GM23248 (cell line): ENCODE measurements at regions not wholly inside any gene's neighbourhood (a gene's known extent, or its start where the extent isn't known, plus 50 kb on each side); places are given as distances from the start of the nearest gene placed in this dataset.

Experiments
- DNase-seq: peaks from one replicate; pipeline ENCODE4 v3.0.0-alpha.2; 2015
- H2AFZ ChIP-seq: fragments of 200-600 bp; sonication (generic); 2 replicates; pipeline ENCODE4 v1.6.1; 2016; ENCODE audit warnings: antibody characterized with exemption
- H3F3A ChIP-seq: fragments of 200-600 bp; sonication (generic); 2 replicates; pipeline ENCODE4 v1.6.1; 2016; ENCODE audit warnings: mild to moderate bottlenecking, antibody characterized with exemption, mixed run types; ENCODE audit not compliant: insufficient read depth
- H3K27ac ChIP-seq: fragments of 200-600 bp; sonication (generic); 2 replicates; pipeline ENCODE4 v1.5.1; 2016; ENCODE audit warnings: mild to moderate bottlenecking
- H3K27me3 ChIP-seq: fragments of 200-600 bp; sonication (generic); replicated peaks from 2 replicates; pipeline ENCODE4 v1.6.1; 2016; ENCODE audit warnings: mild to moderate bottlenecking; ENCODE audit not compliant: insufficient read depth
- H3K36me3 ChIP-seq: fragments of 200-600 bp; sonication (generic); 2 replicates; pipeline ENCODE4 v1.6.1; 2016; ENCODE audit warnings: low read depth, mild to moderate bottlenecking
- H3K4me1 ChIP-seq: fragments of 200-600 bp; sonication (generic); 2 replicates; pipeline ENCODE4 v1.6.1; 2016; ENCODE audit warnings: mild to moderate bottlenecking; ENCODE audit not compliant: insufficient read depth
- H3K4me2 ChIP-seq: fragments of 200-600 bp; sonication (generic); one replicate; pipeline ENCODE4 v1.6.1; 2016; ENCODE audit warnings: mild to moderate bottlenecking; ENCODE audit not compliant: unreplicated experiment
- H3K4me3 ChIP-seq: fragments of 200-600 bp; sonication (generic); 2 replicates; pipeline ENCODE4 v1.5.1; 2016; ENCODE audit warnings: mild to moderate bottlenecking
- H3K79me2 ChIP-seq: fragments of 200-600 bp; sonication (generic); 2 replicates; pipeline ENCODE4 v1.6.1; 2016; ENCODE audit warnings: mild to moderate bottlenecking; ENCODE audit not compliant: insufficient read depth
- H3K9ac ChIP-seq: fragments of 200-600 bp; sonication (generic); 2 replicates; pipeline ENCODE4 v1.6.1; 2016; ENCODE audit warnings: mild to moderate bottlenecking
- H3K9me2 ChIP-seq: fragments of 200-600 bp; sonication (generic); 2 replicates; pipeline ENCODE4 v1.6.1; 2016; ENCODE audit warnings: mixed run types, mild to moderate bottlenecking, moderate library complexity; ENCODE audit not compliant: insufficient read depth
- H3K9me3 ChIP-seq: fragments of 200-600 bp; sonication (generic); one replicate; pipeline ENCODE4 v1.6.1; 2017; ENCODE audit warnings: low read depth
- H4K20me1 ChIP-seq: fragments of 200-600 bp; sonication (generic); 2 replicates; pipeline ENCODE4 v1.6.0; 2016; ENCODE audit not compliant: insufficient read depth
- EZH2 ChIP-seq: fragments of 200-600 bp; sonication (generic); IDR thresholded peaks from 2 replicates; pipeline ENCODE4 v1.6.1; 2018; ENCODE audit warnings: antibody characterized with exemption, mild to moderate bottlenecking; ENCODE audit not compliant: insufficient read depth, poor library complexity, severe bottlenecking
- EZH2phosphoT487 ChIP-seq: fragments of 200-600 bp; sonication (generic); IDR thresholded peaks from 2 replicates; pipeline ENCODE4 v1.6.1; 2018; ENCODE audit warnings: antibody characterized with exemption, moderate library complexity, mild to moderate bottlenecking, low read depth; ENCODE audit not compliant: insufficient read depth
- WGBS, 2 experiments: methylation state at CpG; one replicate each; pipeline ENCODE4 v1.1.6; 2015 to 2017; ENCODE audit warnings: low lambda C conversion rate in 2 of 2, low coverage in 1 of 2; ENCODE audit errors: missing lambda C conversion rate in 2 of 2; 5-methylcytosine and 5-hydroxymethylcytosine counted together
- in situ Hi-C: fragments of 300-500 bp; cut with MboI; formaldehyde crosslinking; loops from 2 replicates; pipeline ENCODE4 v1.15.0; 2020

- no peaks in the 10 kb centered on the region for H3K79me2 ChIP-seq
- DNase-seq: no peak
- no peaks in the 10 kb centered on the region for H3K27me3 ChIP-seq
- 0 to 4% methylated on average over 2 of the region's 2 CpGs for WGBS, 2 experiments
- H3F3A ChIP-seq: no peaks in the 10 kb centered on the region
- no peak overlapping the region for H3K4me2 ChIP-seq
- in situ Hi-C loops: no loop called here
- H3K4me3 ChIP-seq: no peak overlapping the region
- no peaks in the 10 kb centered on the region for H3K36me3 ChIP-seq
- H3K9me2 ChIP-seq: no peaks in the 10 kb centered on the region
- H3K27ac ChIP-seq: no peak overlapping the region
- no peak for TF ChIP-seq EZH2
- TF ChIP-seq EZH2phosphoT487: no peak
- no peaks in the 10 kb centered on the region for H3K4me1 ChIP-seq
- no peak overlapping the region for H3K9ac ChIP-seq
- no peak overlapping the region for H2AFZ ChIP-seq
- H3K9me3 ChIP-seq: no peaks in the 10 kb centered on the region
- no peaks in the 10 kb centered on the region for H4K20me1 ChIP-seq
Measured at GRCh38 chr5:129372025-129372424, 88.1 kb upstream of the ADAMTS19 start.

- no peak overlapping the region for H3K9ac ChIP-seq
- H3K27ac ChIP-seq: no peak overlapping the region
- no peaks in the 10 kb centered on the region for H3K9me3 ChIP-seq
- in situ Hi-C loops: no loop called here
- H2AFZ ChIP-seq: no peak overlapping the region
- no peaks in the 10 kb centered on the region for H3K9me2 ChIP-seq
- H3K4me3 ChIP-seq: no peak overlapping the region
- TF ChIP-seq EZH2phosphoT487: no peak
- H4K20me1 ChIP-seq: no peaks in the 10 kb centered on the region
- H3K79me2 ChIP-seq: no peaks in the 10 kb centered on the region
- H3F3A ChIP-seq: no peaks in the 10 kb centered on the region
- no peak for DNase-seq
- no peaks in the 10 kb centered on the region for H3K36me3 ChIP-seq
- no peaks in the 10 kb centered on the region for H3K27me3 ChIP-seq
- WGBS, 2 experiments: 5 to 6% methylated on average over 3 of the region's 3 CpGs
- no peak overlapping the region for H3K4me2 ChIP-seq
- H3K4me1 ChIP-seq: no peaks in the 10 kb centered on the region
Measured at GRCh38 chr5:129377504-129377903, 82.6 kb upstream of the ADAMTS19 start.

DNA sequence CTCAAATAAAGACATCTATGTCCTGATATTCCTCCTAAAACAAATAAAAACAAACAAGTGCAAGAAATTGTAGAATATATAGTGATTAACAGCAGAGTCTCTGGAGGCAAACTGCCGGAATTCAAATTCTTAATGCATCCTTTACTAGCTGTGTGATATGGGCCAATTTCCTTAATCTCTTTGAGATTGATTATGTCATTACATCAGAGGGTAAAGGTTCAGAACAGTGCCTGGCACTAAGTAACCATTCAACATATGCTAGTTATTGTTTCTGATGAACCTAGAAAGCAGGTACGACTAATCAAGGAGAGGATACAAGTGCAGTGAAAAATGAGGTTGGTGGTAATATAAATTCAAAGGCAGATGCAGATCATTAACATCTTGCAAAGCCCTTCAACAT, 81.1 kb upstream of the ADAMTS19 start:
- in situ Hi-C loops: no loop called here
- H3F3A ChIP-seq: no peaks in the 10 kb centered on the region

DNA sequence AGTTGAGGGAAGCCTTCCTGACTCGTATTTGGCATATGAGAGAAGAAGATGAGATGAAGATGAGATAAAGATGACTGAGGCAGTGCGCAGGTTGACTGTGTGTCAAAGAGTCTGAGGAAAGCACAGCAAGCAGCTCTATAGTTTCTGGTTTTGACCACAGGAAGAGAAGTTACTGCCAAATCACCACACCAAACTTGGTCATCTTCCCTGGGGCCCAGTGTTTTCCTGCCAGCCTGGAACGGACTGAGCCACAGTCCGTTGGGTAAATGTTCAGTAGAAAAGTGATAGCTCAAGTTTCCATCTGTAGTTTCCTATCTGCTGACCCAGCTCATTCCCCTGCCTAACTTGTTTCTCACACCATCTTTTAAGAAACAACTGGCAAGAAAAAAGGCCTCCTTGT, 80.7 kb upstream of the ADAMTS19 start:
- Histone ChIP-seq H3K4me1 (no peaks in the 10 kb centered on the region), H3K27ac (no peak overlapping the region), H4K20me1 (no peaks in the 10 kb centered on the region), H3K27me3 (no peaks in the 10 kb centered on the region), H3K79me2 (no peaks in the 10 kb centered on the region), H3K36me3 (no peaks in the 10 kb centered on the region), H3K9me3 (no peaks in the 10 kb centered on the region), H3F3A (no peaks in the 10 kb centered on the region), H3K9ac (no peak overlapping the region), H3K4me3 (no peak overlapping the region), H3K9me2 (no peaks in the 10 kb centered on the region), H3K4me2 (no peak overlapping the region), H2AFZ (no peak overlapping the region)
- in situ Hi-C loops: no loop called here
- WGBS, 2 experiments: 18 to 21% methylated on average over 4 of the region's 4 CpGs
- TF ChIP-seq EZH2phosphoT487: no peak
- no peak for TF ChIP-seq EZH2
- DNase-seq: no peak

More for the DNA sequence above, 81.1 kb upstream of the ADAMTS19 start:
- no peak for DNase-seq
- Histone ChIP-seq H3K4me3 (no peak overlapping the region), H3K4me2 (no peak overlapping the region), H3K79me2 (no peaks in the 10 kb centered on the region), H3K9me3 (no peaks in the 10 kb centered on the region), H3K9me2 (no peaks in the 10 kb centered on the region), H2AFZ (no peak overlapping the region), H3K27ac (no peak overlapping the region), H3K9ac (no peak overlapping the region), H3K36me3 (no peaks in the 10 kb centered on the region), H4K20me1 (no peaks in the 10 kb centered on the region), H3K4me1 (no peaks in the 10 kb centered on the region), H3K27me3 (no peaks in the 10 kb centered on the region)
- TF ChIP-seq EZH2phosphoT487 (no peak), EZH2 (no peak)
- WGBS, 2 experiments: 29 to 32% methylated on average over 2 of the region's 2 CpGs
